PC-9 (cell line): ENCODE measurements at regions not wholly inside any gene's neighbourhood (a gene's known extent, or its start where the extent isn't known, plus 50 kb on each side); places are given as distances from the start of the nearest gene placed in this dataset.

ENCODE experiments used
- CTCF ChIP-seq: fragments of 200-600 bp; sonication (generic); conservative IDR thresholded peaks from 2 replicates; pipeline ENCODE4 v1.6.1; 2017; ENCODE audit warnings: mixed run types, antibody characterized with exemption, mild to moderate bottlenecking, moderate library complexity
- EZH2 ChIP-seq: fragments of 200-600 bp; sonication (generic); IDR thresholded peaks from 2 replicates; pipeline ENCODE4 v1.8.0; 2017; ENCODE audit warnings: antibody characterized with exemption, low read depth

GRCh38 chr1:98344731-98345130 lies 316.8 kb upstream of the SNX7 start:
- TF ChIP-seq EZH2 (no peak), CTCF (no peak)
